H1 (cell line): ENCODE measurements at regions not wholly inside any gene's neighbourhood (a gene's known extent, or its start where the extent isn't known, plus 50 kb on each side); places are given as distances from the start of the nearest gene placed in this dataset.

Experiments used
- ASH2L ChIP-seq: fragments of 200-600, 300-600 bp; sonication (generic); IDR thresholded peaks from one replicate; pipeline ENCODE4 v1.7.1; 2017; ENCODE audit warnings: low read length
- CEBPB ChIP-seq: IDR thresholded peaks from 2 replicates; pipeline ENCODE4 v1.6.1; 2012; ENCODE audit warnings: low read depth, low read length
- CHD1 ChIP-seq: IDR thresholded peaks from 2 replicates; pipeline ENCODE4 v1.6.1; 2012; ENCODE audit warnings: low read depth, low read length, improper control_type of control experiment
- EP300 ChIP-seq, 2 experiments: IDR thresholded peaks; 1 replicate in 1 of 2; 2 replicates in 1 of 2; pipeline ENCODE4 v1.6.1; 2011 to 2012; ENCODE audit warnings: low read depth in 2 of 2, low read length in 2 of 2, mild to moderate bottlenecking in 2 of 2, borderline replicate concordance in 1 of 2, inconsistent platforms in 1 of 2, moderate library complexity in 1 of 2
- MAX ChIP-seq: IDR thresholded peaks from 2 replicates; pipeline ENCODE4 v1.6.1; 2012; ENCODE audit warnings: inconsistent platforms
- TEAD4 ChIP-seq: IDR thresholded peaks from 2 replicates; pipeline ENCODE4 v1.6.1; 2012; ENCODE audit warnings: low read depth, low read length, inconsistent platforms, mixed read lengths
- USF2 ChIP-seq: IDR thresholded peaks from 2 replicates; pipeline ENCODE4 v1.6.1; 2011; ENCODE audit warnings: low read length, improper control_type of control experiment

DNA sequence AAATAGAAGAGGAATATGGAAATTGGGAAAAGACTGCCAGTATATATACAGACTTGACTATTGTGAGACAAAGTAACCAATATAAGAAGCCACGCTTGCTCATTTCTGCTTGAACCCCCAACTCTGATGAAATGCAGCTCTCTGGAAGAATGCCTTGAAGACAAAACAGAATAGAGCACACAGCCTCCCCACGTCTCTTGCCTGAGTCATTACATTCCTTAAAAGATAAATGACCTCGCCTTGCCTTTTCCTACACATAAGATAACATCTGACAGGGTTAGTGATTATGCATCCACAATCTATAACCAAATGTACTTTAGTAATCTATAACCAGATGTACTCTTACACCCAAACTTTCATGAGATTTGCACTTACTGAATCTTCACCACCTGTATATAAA, 141.1 kb upstream of the EEF1E1 start (continued):
- TF ChIP-seq ASH2L (no peak), CHD1 (no peak), MAX (no peak), USF2 (no peak), EP300 (IDR thresholded peaks at IDR 0.05; ENCODE audit: borderline replicate concordance in 1 of 2, low read depth in 2 of 2, low read length in 2 of 2) (no peak), CEBPB (no peak), TEAD4 (no peak)
